NCI-H187 (cell line): ENCODE measurements at regions not wholly inside any gene's neighbourhood (a gene's known extent, or its start where the extent isn't known, plus 50 kb on each side); places are given as distances from the start of the nearest gene placed in this dataset.

ENCODE experiments used
- DNase-seq, 2 experiments: peaks; one replicate each; lab custom pipeline; 2025; lab: John Stamatoyannopoulos, UW

GRCh38 chr15:62981071-62981470, 61.5 kb upstream of the TPM1 start:
- no peak for DNase-seq

DNA sequence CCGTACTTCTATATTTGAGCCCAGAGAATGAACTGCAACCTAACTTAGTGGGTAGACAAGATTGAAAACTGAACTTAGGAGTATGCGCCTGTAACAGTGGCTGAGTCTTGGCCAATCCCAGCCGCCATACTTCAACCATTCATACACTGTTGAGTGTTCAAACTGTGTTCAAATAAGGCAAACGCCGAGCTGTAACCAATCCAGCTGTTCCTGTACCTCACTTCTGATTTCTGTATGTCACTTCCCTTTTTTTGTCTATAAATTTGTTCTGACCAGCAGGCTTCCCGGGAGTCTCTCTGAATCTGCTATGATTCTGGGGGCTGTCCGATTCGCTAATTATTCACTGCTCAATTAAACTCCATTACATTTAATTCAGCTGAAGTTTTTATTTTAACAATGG, 58.6 kb upstream of the TPM1 start:
- DNase-seq: no peak

DNA sequence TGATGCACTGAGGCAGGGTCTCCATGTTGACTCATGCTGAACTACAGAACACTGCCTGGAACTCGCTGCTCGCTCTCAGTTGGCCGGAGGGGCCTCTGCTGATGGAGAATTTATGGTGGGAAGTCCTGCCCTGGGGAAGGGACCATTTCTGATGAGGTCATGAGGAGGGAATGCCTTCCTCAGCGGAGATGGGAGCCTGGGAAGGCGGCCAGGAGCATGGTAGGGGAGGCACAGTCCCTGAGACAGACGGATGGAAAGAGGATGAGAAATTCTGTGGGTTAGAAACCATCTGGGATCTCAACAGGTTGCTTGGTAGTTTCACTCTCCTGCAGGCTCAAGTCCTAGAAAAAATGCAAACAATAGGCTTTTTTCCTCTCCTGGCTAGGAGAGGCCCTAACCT, 56.8 kb upstream of the TPM1 start:
- no peak for DNase-seq

- DNase-seq: no peak
Measured at GRCh38 chr15:62986948-62987347, 55.6 kb upstream of the TPM1 start.

DNA sequence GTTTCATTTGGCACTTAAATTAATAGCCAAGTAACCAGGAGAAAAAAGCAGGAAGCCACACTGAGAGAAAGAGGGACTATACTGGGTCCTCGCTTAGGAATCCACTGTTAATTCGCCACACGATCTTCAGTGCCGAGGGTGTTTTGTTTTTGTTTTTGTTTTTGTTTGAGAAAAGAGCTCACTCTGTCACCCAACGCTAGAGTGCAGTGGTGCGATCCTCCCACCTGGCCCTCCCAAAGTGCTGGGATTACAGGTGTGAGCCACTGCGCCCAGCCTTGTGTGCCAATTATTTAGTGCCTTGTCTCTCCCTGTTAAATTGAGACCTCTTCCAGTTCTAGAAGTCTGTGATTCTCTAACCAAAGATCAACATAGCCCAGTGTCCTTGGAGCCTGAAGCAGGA, 53.8 kb upstream of the TPM1 start:
- DNase-seq: no peak

DNA sequence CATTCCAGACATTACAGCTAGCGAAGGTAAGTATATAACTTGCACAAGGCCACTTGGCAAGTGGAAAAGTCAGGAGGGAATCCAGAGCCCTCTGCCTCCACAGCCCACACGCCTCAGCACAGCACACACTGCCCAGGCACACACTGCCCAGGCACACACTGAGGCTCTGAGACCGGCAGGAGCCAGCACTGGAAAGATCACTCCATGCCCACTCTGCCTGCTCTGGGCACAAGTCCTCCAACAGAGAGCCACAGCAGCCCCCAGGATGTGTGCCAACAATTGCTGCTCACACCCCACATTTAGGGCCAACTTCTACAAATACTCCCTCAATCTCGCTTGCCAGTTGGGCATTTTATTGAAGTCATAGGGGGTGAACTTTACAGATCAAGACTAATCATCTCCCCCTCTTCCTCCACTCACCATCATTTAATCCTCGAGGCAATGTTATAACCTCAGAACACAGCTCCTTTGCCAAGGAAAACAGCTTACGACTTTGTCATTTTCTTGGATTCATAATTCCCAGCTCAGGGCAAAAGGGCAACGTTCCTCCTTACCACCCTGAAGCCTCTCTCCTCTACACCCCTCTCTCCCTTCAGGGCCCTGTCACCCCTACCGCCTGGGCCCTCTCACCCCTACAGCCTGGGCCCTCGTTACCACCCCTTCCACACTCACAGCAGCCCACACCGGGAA, 53.0 kb upstream of the TPM1 start:
- no peak for DNase-seq

DNA sequence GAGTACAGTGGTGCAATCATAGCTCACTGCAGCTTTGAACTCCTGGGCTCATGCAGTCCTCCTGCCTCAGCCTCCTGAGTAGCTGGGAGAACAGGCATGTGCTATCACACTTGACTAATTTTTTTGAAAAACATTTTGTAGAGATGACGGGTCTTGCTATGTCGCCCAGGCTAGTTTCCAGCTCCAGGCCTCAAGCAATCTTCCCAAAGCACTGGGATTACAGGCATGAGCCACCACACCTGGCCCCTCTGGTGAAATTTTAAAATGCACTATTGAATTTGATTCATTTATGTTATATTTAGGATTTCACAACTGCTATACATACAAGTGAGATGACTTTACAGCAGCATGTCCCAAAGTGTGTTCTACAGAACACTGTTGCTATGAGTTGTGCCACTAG, 50.8 kb upstream of the TPM1 start:
- DNase-seq: no peak

DNA sequence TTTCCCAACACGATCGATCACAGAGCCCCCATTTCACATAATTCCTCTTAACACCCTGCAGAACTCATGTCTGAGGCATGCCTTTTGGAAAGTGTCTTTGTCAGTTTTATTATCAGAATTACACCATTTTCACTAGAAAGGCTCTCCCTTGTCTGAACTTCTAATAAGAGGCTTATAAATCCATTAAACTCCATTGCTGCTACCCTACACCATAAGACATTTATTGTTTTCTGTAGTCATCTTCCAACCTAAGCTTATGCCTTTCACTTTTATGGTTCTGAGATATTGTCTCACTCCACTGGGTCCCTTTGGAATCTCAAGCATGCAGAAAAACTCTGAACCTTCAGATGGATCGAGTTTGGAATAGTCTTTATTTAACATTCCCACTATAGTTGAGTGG, 50.2 kb upstream of the TPM1 start:
- DNase-seq: no peak
